ENCODE measurements at regions not wholly inside any gene's neighbourhood (a gene's known extent, or its start where the extent isn't known, plus 50 kb on each side); places are given as distances from the start of the nearest gene placed in this dataset.

- no peak for TF ChIP-seq CTCF (IDR thresholded peaks at IDR 0.05; ENCODE audit: insufficient read depth, missing control alignments)
- FAIRE-seq (no peak), DNase-seq (ENCODE audit: insufficient read length, low spot score) (no peak)
Observed at GRCh38 chr6:22001396-22002027, 295.3 kb downstream of the PRL start.

GRCh38 chr6:22003287-22003686 is 293.5 kb downstream of the PRL start:
- DNase-seq (ENCODE audit: insufficient read length, low spot score) = no peak
- no peak for TF ChIP-seq CTCF (IDR thresholded peaks at IDR 0.05; ENCODE audit: insufficient read depth, missing control alignments)
- no peak for FAIRE-seq

GRCh38 chr6:22006795-22007194 is 290.0 kb downstream of the PRL start:
- FAIRE-seq = no peak
- DNase-seq (ENCODE audit: insufficient read length, low spot score) = no peak

GRCh38 chr6:22007469-22007868 is 289.4 kb downstream of the PRL start:
- TF ChIP-seq CTCF (IDR thresholded peaks at IDR 0.05; ENCODE audit: insufficient read depth, missing control alignments) = no peak
- no peak for FAIRE-seq
- no peak for DNase-seq (ENCODE audit: insufficient read length, low spot score)

More at GRCh38 chr6:22006795-22007194, 290.0 kb downstream of the PRL start:
- TF ChIP-seq CTCF (IDR thresholded peaks at IDR 0.05; ENCODE audit: insufficient read depth, missing control alignments) = no peak

- no peak for TF ChIP-seq CTCF (IDR thresholded peaks at IDR 0.05; ENCODE audit: insufficient read depth, missing control alignments)
- no peak for FAIRE-seq
- no peak for DNase-seq (ENCODE audit: insufficient read length, low spot score)
Observed at GRCh38 chr6:22008248-22008836, 288.5 kb downstream of the PRL start.

GRCh38 chr6:22010102-22010501 is 286.7 kb downstream of the PRL start:
- no peak for DNase-seq (ENCODE audit: insufficient read length, low spot score)
- TF ChIP-seq CTCF (IDR thresholded peaks at IDR 0.05; ENCODE audit: insufficient read depth, missing control alignments) = no peak
- FAIRE-seq = no peak

GRCh38 chr6:22015216-22015615 is 281.6 kb downstream of the PRL start:
- FAIRE-seq = no peak

More at GRCh38 chr6:22015216-22015615, 281.6 kb downstream of the PRL start:
- TF ChIP-seq CTCF (IDR thresholded peaks at IDR 0.05; ENCODE audit: insufficient read depth, missing control alignments) = no peak
- DNase-seq (ENCODE audit: insufficient read length, low spot score) = no peak
